ENCODE measurements at regions not wholly inside any gene's neighbourhood (a gene's known extent, or its start where the extent isn't known, plus 50 kb on each side); places are given as distances from the start of the nearest gene placed in this dataset.

DNA sequence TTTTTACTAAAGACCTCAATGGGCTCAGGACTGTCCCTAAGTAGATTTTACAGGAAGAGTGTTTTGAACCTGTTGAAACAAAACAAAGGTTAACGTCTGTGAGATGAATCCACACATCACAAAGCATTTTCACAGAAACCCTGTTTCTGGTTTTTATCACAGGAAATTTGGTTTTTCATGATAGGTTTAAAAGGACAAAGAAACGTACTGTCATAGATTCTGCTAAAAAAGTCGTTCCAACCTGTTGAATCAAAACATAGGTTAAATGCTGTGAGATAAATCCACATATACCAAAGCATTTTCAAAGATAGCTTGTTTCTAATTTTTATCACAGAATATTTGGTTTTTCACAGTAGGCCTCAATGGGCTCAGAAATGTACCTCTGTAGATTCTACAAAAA is 1531.0 kb downstream of the UQCRFS1 start:
- Mint-ChIP-seq H3K27me3 (ENCODE audit: insufficient read depth, unreplicated experiment) (no peaks in the 10 kb centered on the region), H3K4me3 (ENCODE audit: unreplicated experiment) (no peak overlapping the region), H3K9me3 (ENCODE audit: unreplicated experiment) (peaks cover 9% of the 10 kb centered on the region), H3K36me3 (ENCODE audit: insufficient read depth, unreplicated experiment) (no peaks in the 10 kb centered on the region), H3K4me1 (ENCODE audit: insufficient read depth, unreplicated experiment) (no peaks in the 10 kb centered on the region), H3K27ac (ENCODE audit: low read depth, unreplicated experiment) (no peak overlapping the region)
- intact Hi-C loops (cut with micrococcal nuclease) = no loop called here
- no peak for DNase-seq (ENCODE audit: unreplicated experiment)
- ChIA-PET CTCF (no interaction called here), POLR2A (no interaction called here)
- BruUV-seq (replicated peaks) = no TSS peak
- TF ChIP-seq, protein P1, sequence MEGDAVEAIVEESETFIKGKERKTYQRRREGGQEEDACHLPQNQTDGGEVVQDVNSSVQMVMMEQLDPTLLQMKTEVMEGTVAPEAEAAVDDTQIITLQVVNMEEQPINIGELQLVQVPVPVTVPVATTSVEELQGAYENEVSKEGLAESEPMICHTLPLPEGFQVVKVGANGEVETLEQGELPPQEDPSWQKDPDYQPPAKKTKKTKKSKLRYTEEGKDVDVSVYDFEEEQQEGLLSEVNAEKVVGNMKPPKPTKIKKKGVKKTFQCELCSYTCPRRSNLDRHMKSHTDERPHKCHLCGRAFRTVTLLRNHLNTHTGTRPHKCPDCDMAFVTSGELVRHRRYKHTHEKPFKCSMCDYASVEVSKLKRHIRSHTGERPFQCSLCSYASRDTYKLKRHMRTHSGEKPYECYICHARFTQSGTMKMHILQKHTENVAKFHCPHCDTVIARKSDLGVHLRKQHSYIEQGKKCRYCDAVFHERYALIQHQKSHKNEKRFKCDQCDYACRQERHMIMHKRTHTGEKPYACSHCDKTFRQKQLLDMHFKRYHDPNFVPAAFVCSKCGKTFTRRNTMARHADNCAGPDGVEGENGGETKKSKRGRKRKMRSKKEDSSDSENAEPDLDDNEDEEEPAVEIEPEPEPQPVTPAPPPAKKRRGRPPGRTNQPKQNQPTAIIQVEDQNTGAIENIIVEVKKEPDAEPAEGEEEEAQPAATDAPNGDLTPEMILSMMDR (IDR thresholded peaks at IDR 0.05; ENCODE audit: unreplicated experiment) = no peak

DNA sequence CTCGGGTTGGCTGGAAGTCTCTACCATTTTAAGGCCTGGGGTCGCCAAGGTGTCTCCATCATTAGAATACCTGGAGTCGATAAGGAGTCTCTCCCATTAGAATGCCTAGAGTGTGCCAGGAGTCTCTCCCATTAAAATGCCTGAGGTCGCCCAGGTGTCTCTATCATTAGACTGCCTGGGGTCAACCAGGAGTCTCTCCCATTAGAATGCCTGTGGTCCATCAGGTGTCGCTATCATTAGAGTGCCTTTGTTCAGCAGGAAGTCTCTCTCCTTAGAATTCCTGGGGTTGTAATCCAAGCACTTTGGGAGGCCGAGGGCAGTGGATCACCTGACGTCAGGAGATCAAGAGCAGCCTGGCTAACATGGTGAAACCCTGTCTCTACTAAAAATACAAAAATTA is 1533.0 kb downstream of the UQCRFS1 start:
- intact Hi-C loops (cut with micrococcal nuclease) = no loop called here
- Mint-ChIP-seq H3K9me3 (ENCODE audit: unreplicated experiment) (peaks cover 9% of the 10 kb centered on the region), H3K4me3 (ENCODE audit: unreplicated experiment) (no peak overlapping the region), H3K36me3 (ENCODE audit: insufficient read depth, unreplicated experiment) (no peaks in the 10 kb centered on the region), H3K4me1 (ENCODE audit: insufficient read depth, unreplicated experiment) (no peaks in the 10 kb centered on the region), H3K27me3 (ENCODE audit: insufficient read depth, unreplicated experiment) (no peaks in the 10 kb centered on the region), H3K27ac (ENCODE audit: low read depth, unreplicated experiment) (no peak overlapping the region)
- TF ChIP-seq, protein P1 (IDR thresholded peaks at IDR 0.05; ENCODE audit: unreplicated experiment) = no peak
- no TSS peak for BruUV-seq (replicated peaks)
- POLR2A ChIA-PET = no interaction called here
- CTCF ChIA-PET = no interaction called here
- no peak for DNase-seq (ENCODE audit: unreplicated experiment)

DNA sequence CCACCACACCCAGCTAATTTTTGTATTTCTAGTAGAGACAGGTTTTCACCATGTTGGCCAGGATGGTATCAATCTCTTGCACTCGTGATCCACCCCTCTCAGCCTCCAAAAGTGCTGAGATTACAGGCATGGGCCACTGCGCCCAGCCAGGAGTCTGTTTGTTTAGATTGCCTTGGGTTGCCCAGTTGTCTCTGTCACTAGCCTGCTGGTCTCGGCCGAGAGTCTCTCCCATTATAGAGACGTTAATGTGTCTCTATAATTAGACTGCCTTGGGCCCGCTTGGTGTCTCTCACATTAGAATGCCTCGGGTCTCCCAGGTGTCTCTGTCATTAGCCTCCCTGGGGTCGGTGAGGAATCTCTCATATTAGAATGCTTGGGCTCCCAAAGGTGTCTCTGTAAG is 1533.6 kb downstream of the UQCRFS1 start:
- intact Hi-C loops (cut with micrococcal nuclease) = no loop called here
- CTCF ChIA-PET = no interaction called here
- Mint-ChIP-seq H3K4me1 (ENCODE audit: insufficient read depth, unreplicated experiment) (no peaks in the 10 kb centered on the region), H3K9me3 (ENCODE audit: unreplicated experiment) (peaks cover 9% of the 10 kb centered on the region), H3K36me3 (ENCODE audit: insufficient read depth, unreplicated experiment) (no peaks in the 10 kb centered on the region), H3K27ac (ENCODE audit: low read depth, unreplicated experiment) (no peak overlapping the region), H3K4me3 (ENCODE audit: unreplicated experiment) (no peak overlapping the region), H3K27me3 (ENCODE audit: insufficient read depth, unreplicated experiment) (no peaks in the 10 kb centered on the region)
- no TSS peak for BruUV-seq (replicated peaks)
- TF ChIP-seq, protein P1 (IDR thresholded peaks at IDR 0.05; ENCODE audit: unreplicated experiment) = no peak
- POLR2A ChIA-PET = interaction anchor here (0.7 kb wide), 1 partner anchor 50 kb away, joined by 3 read pairs; no protein-coding TSS in a partner anchor
- no peak for DNase-seq (ENCODE audit: unreplicated experiment)

DNA sequence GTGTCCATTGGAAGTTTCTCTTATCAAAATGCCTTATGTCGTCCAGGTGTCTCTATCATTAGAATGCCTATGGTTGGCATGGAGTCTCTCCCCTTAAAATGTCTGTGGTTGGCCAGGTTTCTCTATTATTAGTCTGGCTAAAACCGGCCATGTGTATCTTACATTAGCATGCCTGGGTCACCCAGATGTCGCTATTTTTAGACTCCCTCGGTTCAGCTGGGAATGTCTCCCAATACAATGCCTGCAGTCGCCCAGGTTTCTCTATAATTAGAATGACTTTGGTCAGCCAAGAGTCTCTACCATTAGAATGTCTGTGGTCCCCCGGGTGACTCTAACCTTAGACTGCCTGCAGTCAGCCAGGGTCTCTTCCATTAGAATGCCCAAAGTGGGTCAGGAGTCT is 1536.1 kb downstream of the UQCRFS1 start:
- CTCF ChIA-PET = no interaction called here
- no peaks in the 10 kb centered on the region for H3K27me3 Mint-ChIP-seq (ENCODE audit: insufficient read depth, unreplicated experiment)
- intact Hi-C loops (cut with micrococcal nuclease) = no loop called here

More for the DNA sequence above, 1536.1 kb downstream of the UQCRFS1 start:
- TF ChIP-seq, protein P1 (IDR thresholded peaks at IDR 0.05; ENCODE audit: unreplicated experiment) = no peak
- POLR2A ChIA-PET = no interaction called here
- Mint-ChIP-seq H3K9me3 (ENCODE audit: unreplicated experiment) (peaks cover 21% of the 10 kb centered on the region), H3K4me3 (ENCODE audit: unreplicated experiment) (no peak overlapping the region), H3K27ac (ENCODE audit: low read depth, unreplicated experiment) (no peak overlapping the region), H3K36me3 (ENCODE audit: insufficient read depth, unreplicated experiment) (no peaks in the 10 kb centered on the region), H3K4me1 (ENCODE audit: insufficient read depth, unreplicated experiment) (no peaks in the 10 kb centered on the region)
- no peak for DNase-seq (ENCODE audit: unreplicated experiment)
- BruUV-seq (replicated peaks) = no TSS peak
